Endothelial cell of umbilical vein (primary cell): ENCODE measurements at regions not wholly inside any gene's neighbourhood (a gene's known extent, or its start where the extent isn't known, plus 50 kb on each side); places are given as distances from the start of the nearest gene placed in this dataset.

Source experiments
- EZH2 ChIP-seq: IDR thresholded peaks from 2 replicates; pipeline ENCODE4 v1.6.1; 2012; ENCODE audit warnings: borderline replicate concordance, low read depth, mild to moderate bottlenecking, moderate library complexity, low read length, inconsistent platforms; ENCODE audit not compliant: severe bottlenecking
- POLR2A ChIP-seq: IDR thresholded peaks from 2 replicates; pipeline ENCODE4 v1.6.1; 2012; ENCODE audit warnings: low read depth, mild to moderate bottlenecking, control low read depth, low read length

- no peak for TF ChIP-seq EZH2
- no peak for TF ChIP-seq POLR2A
These were observed 124.3 kb downstream of the BBS10 start for GRCh38 chr12:76223869-76224268.
